ENCODE measurements at regions not wholly inside any gene's neighbourhood (a gene's known extent, or its start where the extent isn't known, plus 50 kb on each side); places are given as distances from the start of the nearest gene placed in this dataset.

GRCh38 chr11:82085493-82085892 is 648.2 kb downstream of the FAM181B start:
- no peak for TF ChIP-seq CTCF (conservative IDR thresholded peaks at IDR 0.05; ENCODE audit: low read length)
- TF ChIP-seq EZH2phosphoT487 (IDR thresholded peaks at IDR 0.05; ENCODE audit: borderline replicate concordance, low read depth, low read length), result no peak
